ENCODE measurements at regions not wholly inside any gene's neighbourhood (a gene's known extent, or its start where the extent isn't known, plus 50 kb on each side); places are given as distances from the start of the nearest gene placed in this dataset.

DNA sequence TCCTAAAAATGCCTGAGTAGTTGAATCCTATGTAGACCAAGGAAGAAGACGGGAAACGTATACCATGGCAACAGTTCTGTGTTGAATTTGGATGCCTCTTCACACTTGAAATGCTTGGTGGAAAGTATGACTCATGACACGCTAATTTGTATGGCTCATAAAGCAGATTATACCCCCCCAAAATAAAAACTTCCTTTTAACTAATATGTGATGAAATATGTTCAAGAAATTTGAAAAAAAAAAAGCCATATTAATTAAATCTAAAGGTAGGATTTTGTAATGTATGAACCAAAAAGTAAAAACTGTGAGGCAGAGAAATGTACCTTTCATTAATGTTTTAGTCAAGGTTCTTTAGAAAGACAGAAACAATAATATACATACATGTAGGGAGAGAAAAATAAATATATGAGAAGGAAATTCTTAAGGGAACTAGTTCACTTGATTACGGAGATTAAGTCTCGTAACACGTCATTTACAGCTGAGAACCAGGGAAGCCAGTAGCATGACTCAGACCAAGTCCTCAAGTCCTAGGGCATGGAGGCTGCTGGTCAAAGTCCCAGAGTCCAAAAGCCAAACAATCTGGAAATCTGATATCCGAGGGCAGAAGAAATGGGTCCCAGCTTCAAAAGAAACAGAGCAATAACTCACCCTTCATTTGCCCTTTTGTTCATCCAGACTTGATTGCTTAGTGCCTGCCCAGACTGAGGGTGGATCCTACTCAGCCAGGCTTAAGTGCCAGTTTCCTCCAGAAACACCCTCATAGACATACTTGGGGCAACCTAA lies 485.1 kb downstream of the SEMA3D start:
- no peak for DNase-seq
- intact Hi-C loops (cut with DNase I) = no loop called here

DNA sequence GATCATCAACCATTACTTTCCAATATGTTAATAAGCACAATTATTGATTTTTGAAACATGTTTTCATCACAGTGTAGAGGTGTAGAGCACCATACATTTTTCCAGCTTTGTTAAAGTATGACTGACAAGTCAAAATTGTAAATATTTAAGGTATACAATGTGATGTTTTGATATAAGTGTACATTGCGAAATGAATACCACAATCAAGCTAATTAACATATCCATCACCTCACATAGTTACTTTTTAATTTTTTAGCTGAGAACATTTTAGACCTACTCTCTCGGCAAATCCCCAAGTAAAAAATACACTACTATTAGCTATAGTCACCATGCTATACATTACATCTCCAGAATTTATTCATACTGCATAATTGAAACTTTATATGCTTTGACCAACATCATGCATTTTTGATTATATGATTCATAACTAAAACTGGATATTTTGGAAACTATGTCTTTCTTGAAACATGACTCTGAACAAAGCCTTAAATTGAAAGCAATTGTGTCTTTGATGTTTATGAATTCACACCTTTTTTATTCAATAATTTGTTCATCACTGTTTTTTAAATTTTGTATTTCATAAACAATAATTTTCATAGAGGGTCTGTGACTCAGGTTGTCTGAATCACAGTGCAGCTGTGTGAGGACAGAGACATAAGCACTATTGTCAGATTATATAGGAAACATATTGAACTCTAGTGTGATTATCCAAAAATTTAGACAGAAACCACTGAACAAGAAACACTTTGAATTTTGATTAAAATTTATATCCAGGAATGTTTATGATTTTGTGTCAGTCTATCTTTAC lies 486.1 kb downstream of the SEMA3D start:
- intact Hi-C loops (cut with DNase I) = no loop called here
- DNase-seq = no peak

DNA sequence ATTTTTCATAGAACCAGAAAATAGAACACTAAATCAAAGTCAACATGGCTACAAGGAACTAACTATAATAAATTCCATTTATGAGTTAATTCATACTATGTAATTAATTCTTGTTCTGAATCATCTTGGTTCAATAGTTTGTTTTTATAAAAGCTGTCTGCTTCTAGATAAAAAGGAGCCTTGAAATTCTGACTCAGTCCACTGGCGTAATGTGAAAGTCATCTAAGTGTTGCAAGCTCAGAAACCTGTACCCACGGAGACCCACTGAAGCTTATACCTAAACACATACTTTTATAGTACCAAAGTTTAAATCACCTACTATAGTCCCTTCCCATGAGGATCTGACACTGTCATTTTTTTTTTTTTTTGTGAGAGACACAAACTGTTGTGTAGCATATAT lies 489.4 kb downstream of the SEMA3D start:
- intact Hi-C loops (cut with DNase I) = no loop called here

DNA sequence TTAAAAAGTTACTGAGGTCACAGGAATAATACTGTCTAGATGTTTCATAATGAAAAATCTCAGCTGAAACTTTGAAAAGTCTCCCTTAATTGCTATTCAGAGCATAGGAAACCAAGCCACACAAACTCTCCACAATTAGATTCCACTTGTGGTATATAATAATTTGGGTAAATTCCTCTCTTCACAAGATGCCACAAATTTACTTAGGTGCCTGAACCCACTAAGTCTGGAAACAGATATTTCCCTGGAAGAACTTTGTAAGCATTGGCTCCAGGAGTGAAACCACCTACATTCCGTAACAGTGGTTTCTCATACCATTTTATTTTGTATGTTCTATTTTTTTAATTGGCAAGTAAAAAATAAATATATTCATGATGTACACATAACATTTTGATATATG lies 493.4 kb downstream of the SEMA3D start:
- DNase-seq = no peak
- intact Hi-C loops (cut with DNase I) = no loop called here

More for the DNA sequence above, 489.4 kb downstream of the SEMA3D start:
- no peak for DNase-seq

DNA sequence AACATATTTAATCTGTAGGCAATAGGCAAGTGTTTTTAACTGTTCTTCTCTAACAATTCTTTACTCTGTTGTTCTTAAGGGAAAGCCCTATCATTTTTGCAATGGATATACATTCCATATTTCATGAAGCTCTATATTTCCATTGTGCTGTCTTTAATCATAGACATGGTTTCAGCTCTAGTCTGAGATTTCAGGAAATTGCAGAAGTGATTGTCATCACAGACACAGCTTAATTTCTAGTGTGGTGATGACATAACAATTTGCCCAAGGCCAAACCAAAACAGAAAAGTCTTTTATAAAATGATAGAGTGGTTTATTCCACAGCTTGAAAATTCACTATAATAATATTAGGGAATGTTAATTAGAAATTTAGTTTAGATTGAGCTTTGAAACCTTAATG lies 494.1 kb upstream of the SEMA3A start:
- intact Hi-C loops (cut with DNase I) = no loop called here
- DNase-seq = no peak

DNA sequence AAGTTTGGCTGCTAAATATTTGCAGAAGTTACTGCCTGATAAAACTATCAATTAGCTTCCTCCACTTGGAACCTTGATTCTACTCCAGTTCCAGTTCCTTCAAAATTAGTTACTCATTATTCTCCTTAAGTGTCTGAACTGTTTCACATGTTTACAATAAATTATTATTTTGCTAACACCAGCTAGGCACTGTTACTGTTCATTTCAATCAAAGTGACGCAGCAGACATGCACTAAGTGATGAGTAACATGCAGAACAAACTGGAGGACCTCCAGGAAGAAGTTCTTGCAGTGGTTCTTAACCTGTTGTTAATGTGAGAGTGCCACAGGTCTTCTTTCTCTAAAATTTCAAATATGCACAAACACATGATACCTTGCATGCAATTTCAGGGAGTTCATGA lies 491.8 kb upstream of the SEMA3A start:
- intact Hi-C loops (cut with DNase I) = no loop called here

DNA sequence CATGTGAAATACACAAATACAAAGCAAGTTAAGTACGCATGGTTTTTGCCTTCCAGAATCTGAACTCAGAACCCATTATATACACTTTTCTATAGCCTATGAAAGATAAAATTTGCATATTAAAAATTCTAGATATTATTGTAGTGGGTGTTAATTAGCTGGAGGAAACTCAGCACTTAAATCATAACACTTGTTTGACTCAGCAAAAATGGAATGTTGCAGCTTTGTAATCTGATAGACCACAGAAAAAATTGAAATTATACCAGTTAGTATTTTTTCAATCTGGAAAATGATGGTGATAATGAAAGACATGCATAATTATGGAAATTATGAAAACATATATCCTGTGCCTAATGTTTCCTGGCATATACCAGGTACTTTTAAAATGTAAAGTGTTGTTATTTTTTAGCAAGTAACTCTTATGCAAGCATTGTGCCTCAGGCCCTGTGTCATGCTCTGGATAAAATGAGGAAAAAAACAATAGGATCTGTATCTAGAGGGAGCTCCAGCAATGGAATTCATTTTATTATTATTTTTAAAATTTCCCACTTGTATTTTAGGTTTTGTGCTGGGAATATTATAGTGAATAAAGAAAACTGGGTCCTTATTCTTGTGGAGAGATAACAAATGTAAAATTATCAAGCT lies 490.4 kb upstream of the SEMA3A start:
- no peak for DNase-seq
- intact Hi-C loops (cut with DNase I) = no loop called here

More for the DNA sequence above, 491.8 kb upstream of the SEMA3A start:
- DNase-seq = no peak

DNA sequence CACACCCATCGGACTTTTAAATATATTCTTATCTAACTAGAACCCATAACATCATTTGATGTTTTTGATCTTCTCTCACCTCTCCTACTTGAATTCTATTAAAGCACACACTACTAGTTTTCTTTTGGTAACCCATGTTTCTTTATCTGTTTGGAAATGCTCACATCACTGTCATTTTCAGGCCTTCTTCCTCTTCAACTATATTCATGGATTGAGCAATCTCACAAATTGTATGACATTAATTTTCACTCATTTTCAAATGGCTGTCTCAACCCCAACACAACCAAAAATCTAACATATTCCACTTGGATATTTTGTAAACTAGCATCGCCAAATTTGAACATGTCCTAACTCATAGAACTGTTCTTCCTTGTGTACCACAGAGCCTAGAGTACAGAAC lies 488.0 kb upstream of the SEMA3A start:
- intact Hi-C loops (cut with DNase I) = no loop called here
- DNase-seq = no peak

DNA sequence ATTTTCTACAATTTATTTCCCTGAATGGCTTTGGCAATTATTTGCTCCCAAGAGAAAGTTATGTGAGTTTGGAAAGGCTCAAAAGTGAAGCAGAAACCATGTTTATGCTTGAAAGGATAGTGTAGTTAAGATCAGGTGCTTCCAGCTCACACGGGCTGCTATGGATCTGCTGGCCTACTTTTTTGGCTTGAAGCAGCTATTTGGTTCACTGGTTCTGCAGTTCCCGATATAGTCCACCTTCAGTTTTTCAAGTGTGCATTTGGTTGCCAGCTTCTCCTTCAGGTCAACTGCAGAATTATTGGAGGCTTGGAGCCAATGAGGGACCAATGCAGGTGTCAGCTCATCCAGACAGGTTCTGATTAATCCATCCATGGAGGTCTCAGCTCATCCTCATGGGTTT lies 484.3 kb upstream of the SEMA3A start:
- DNase-seq = no peak
- intact Hi-C loops (cut with DNase I) = no loop called here

DNA sequence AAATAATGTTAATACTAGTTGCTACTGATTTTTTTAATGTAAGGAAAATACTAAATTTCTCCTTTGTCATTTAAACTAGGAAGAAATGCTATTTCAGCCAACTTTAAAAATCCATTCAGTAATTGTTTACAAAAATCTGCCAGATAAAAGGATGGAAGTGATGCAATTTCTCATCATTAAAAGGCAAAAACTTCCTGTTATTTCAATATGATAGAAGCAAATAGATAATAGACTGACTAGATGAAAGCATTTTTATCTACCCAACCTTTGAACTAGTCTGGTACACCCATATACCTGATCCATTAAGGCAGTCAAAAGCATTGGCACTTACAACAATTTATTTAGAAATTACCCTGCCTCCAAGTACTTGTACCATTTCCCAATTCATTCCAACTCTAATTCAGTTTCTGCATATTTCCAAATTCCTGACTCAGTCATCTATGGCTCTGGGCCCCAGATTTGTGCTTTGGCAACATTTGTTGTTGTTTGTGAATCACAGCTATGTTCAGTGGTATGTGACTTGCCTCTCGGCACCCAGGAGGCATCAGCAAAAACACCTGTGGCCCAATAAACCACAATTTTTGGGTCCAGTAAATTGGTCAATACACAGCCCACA lies 482.6 kb upstream of the SEMA3A start:
- DNase-seq = no peak
- intact Hi-C loops (cut with DNase I) = no loop called here

DNA sequence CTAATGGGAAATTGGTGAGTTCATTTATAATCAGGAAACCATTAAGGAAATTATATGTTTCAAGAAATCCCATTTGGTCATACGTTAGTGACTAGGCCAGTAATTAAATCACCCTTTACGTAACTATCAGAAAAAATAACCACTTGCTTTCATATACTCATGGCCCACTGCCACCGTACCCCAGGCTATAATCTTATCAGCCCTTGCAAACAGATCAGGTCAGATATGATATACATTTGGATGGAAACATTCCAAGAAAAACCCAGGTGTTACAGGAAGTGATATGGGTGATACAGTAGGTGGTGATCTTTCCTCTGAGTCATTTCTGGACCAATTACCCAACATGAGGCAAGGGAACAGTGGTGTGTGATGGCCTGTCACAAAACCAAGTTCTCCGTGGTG lies 481.0 kb upstream of the SEMA3A start:
- intact Hi-C loops (cut with DNase I) = no loop called here
- DNase-seq = no peak

DNA sequence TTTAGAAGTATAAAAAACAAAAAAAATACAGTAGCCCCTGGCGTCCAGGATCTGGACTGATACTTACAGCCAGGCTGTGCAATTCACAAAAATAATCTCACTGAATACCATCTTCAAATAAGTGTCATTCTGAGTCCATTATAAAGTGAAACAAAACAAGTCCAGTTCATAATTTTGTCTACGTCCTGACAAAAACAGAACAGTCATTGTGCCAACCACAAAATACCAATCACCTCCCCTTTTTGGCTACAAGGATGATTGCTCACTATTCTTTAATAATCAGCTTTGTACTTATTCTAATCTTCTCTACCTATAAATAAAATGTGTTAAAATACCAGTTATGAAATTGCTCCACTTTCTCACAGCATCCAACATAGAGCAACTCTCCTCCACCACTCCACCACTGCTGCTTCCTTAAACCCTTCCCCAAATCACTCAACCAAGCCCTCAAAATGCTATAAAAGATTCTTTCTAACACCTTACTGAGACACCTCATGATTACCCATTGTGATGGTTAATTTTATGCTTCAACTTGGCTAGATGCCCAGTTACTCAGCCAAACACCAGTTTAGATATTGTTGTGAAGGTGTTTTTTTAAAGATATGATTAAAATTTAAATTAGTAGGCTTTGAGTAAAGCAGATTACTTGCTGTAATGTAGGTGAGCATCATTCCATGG lies 479.8 kb upstream of the SEMA3A start:
- intact Hi-C loops (cut with DNase I) = no loop called here
- DNase-seq = no peak

DNA sequence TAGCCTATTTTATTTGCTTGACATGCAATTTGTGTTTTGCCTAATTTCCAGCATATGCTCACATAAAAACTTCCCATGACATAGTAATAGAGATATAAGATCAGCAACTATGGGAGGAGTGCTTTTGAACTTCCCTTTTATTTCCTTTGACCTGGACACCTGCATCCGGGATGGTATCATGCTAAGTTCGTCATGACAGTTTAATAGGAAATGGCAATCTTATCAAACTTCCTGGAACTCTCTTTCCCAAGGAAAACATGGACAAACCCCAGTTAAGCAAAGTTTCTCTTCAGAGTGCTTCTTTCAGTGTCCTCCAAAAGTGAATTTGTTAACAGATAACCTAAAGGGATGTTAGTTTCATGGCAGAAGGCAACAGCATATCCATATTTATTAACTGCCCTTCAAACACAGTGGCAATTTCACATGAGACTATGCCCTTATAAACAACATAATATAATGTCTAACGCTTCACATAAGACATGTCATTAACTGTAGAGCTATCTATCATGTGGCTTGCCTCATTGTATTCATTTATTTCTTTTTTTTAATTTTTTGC lies 474.7 kb upstream of the SEMA3A start:
- no peak for DNase-seq
- intact Hi-C loops (cut with DNase I) = no loop called here

DNA sequence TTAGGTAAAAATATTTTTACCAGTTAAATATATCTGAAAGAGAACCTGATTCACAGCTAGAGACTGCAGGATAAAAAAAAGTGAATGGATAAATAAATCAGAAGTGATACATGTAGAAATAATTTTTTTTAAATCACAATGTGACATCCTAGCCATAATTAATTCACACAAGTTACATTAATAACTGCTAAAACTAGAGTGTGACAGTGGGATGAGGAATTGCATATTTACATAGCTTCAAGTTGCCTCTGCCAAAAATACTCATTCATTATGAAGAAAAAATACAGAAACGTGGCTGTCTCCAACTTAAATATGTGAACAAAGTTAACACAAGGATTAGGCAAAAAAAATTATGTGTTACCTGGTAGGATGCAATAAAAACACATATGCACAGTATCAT lies 473.5 kb upstream of the SEMA3A start:
- intact Hi-C loops (cut with DNase I) = no loop called here

DNA sequence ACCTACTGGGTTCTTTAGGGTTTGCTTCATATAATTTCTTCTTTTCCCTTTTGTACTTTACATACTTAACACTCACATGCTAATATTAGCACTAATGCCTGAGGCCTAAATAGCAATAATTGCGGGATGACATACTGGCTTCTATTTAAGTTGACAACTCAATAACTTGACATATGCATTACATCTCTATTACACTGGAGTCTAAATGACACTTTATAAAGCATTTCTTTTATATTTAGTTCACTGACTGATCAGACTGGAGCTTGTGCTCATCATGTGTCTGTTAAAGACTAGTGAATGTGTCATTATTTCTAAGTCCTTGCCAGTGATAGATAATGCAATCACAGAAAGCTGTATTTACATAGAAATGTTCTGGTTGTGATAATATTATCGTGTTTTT lies 472.1 kb upstream of the SEMA3A start:
- intact Hi-C loops (cut with DNase I) = no loop called here
- DNase-seq = no peak

More for the DNA sequence above, 473.5 kb upstream of the SEMA3A start:
- no peak for DNase-seq

DNA sequence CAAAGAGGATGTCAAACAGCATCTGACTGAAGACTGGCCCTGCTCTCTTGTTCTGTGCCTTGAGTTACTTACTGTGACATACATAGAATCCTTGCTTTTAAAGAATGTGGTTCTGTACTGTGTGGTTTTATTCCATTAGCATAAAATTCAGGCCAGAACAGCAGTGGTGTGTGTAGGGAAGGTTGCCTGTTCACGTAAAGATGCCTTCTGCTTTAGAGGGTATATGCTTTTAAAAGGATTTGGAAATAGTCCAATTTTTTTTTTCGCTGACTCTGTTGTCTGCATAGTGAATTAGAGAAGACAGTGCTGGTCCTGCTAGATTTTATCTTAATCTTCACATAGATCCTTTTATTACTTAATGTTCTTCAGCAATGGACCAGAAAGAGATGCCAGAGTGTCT lies 470.8 kb upstream of the SEMA3A start:
- intact Hi-C loops (cut with DNase I) = no loop called here
- DNase-seq = no peak

DNA sequence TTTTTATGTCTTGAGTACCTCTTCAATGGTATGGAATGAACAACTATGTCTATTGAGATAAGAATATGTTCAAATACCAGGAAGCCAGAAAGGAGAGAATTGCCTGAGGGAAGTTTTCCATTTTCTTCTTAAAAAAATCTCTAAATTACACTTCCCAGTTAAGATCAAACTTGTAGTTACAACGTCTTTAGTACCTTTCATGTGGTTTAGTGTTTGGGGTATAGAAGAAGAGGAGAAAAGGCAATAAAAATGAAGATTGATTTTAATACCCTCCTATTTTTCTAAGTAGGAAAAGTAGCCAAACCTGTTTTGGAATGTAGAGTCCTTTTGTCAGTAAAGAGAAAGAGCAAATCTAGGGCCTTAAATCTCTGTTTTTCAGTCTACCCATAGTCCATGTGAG lies 470.0 kb upstream of the SEMA3A start:
- intact Hi-C loops (cut with DNase I) = no loop called here
- DNase-seq = no peak

DNA sequence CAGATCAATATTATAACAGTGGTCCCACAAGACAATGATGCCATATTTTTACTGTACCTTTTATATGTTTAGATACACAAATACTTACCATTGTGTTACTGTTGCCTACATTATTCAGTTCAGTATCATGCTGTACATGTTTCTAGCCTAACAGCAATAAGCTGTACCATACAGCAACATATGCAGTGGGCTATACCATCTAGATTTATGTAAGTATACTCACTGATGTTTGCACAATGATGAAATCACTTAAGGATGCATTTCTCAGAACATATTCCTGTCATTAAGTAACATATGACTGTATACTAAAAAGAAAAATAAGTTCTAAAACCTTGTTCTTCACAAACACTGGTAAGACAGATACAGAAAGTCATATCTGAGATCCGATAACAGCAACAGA lies 468.6 kb upstream of the SEMA3A start:
- no peak for DNase-seq
- intact Hi-C loops (cut with DNase I) = no loop called here

DNA sequence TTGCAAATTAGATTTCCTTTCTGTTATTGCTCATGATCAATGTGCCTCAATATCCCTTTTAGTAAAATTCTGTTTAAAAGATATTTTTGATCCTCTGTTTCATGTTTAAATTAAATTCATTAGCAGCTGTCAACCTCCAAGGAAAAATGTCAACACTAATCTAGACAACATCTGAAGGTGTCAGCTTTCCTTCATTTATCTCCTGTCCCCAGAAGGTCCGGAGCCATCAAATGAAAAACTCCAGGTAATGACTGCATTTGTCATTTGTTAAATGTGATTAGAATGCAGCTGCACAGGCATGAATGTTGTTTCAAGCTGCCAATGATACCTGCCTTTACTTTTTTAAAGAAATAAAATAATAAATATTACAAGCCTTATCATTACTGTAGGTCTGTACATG lies 463.7 kb upstream of the SEMA3A start:
- intact Hi-C loops (cut with DNase I) = no loop called here
- DNase-seq = no peak
